UCSD-AML1 (cell line): ENCODE measurements at regions not wholly inside any gene's neighbourhood (a gene's known extent, or its start where the extent isn't known, plus 50 kb on each side); places are given as distances from the start of the nearest gene placed in this dataset.

Experiments used
- DNase-seq: peaks from one replicate; lab custom pipeline; 2025; ENCODE audit not compliant: unreplicated experiment; lab: John Stamatoyannopoulos, UW

- DNase-seq, result no peak
Measured at GRCh38 chr6:169048185-169048864, 205.3 kb downstream of the THBS2 start.

GRCh38 chr6:169047345-169047744, 206.3 kb downstream of the THBS2 start:
- DNase-seq, result no peak

GRCh38 chr6:169046483-169047192, 207.0 kb downstream of the THBS2 start:
- DNase-seq, result no peak

- DNase-seq, result no peak
Measured at GRCh38 chr6:169046021-169046420, 207.6 kb downstream of the THBS2 start.

GRCh38 chr6:169045486-169045885, 208.2 kb downstream of the THBS2 start:
- DNase-seq, result no peak

- no peak for DNase-seq
Measured at GRCh38 chr6:169044381-169045230, 209.0 kb downstream of the THBS2 start.

GRCh38 chr6:169042061-169042460, 211.6 kb downstream of the THBS2 start:
- DNase-seq, result no peak

- DNase-seq, result no peak
Measured at GRCh38 chr6:169041078-169041477, 212.6 kb downstream of the THBS2 start.

- DNase-seq, result no peak
Measured at GRCh38 chr6:169038691-169039090, 215.0 kb downstream of the THBS2 start.

GRCh38 chr6:169035385-169036240, 218.0 kb downstream of the THBS2 start:
- no peak for DNase-seq

- DNase-seq, result no peak
Measured at GRCh38 chr6:169034516-169035167, 219.0 kb downstream of the THBS2 start.

- DNase-seq, result no peak
Measured at GRCh38 chr6:169029861-169030260, 223.8 kb downstream of the THBS2 start.

GRCh38 chr6:169028343-169028742, 225.3 kb downstream of the THBS2 start:
- DNase-seq, result no peak

- no peak for DNase-seq
Measured at GRCh38 chr6:169026175-169026574, 227.5 kb downstream of the THBS2 start.

GRCh38 chr6:169024047-169024660, 229.5 kb downstream of the THBS2 start:
- DNase-seq, result no peak

- DNase-seq, result no peak
Measured at GRCh38 chr6:169023161-169023874, 230.3 kb downstream of the THBS2 start.

- DNase-seq, result no peak
Measured at GRCh38 chr6:169022079-169022478, 231.6 kb downstream of the THBS2 start.

- no peak for DNase-seq
Measured at GRCh38 chr6:169020821-169021220, 232.8 kb downstream of the THBS2 start.
